ENCODE measurements at regions not wholly inside any gene's neighbourhood (a gene's known extent, or its start where the extent isn't known, plus 50 kb on each side); places are given as distances from the start of the nearest gene placed in this dataset.
A peak's percentile ranks its signal among the peaks of the same experiment; 100 is the strongest.
"Not testable (repeated sequence)": the region's sequence is repeated elsewhere in the genome, so short reads cannot be mapped to it uniquely, and the experiment has no call there.

- H3K79me2 ChIP-seq (ENCODE audit: insufficient read depth, low read length); intact Hi-C loops (cut with micrococcal nuclease; ENCODE audit: unreplicated experiment); in situ Hi-C loops (cut with HindIII; ENCODE audit: extremely low pct_ligation_motif_present, low pct_unique_long_range_greater_than_20kb); DNase-seq (ENCODE audit: low spot score); H3K4me3 ChIP-seq (replicated peaks in 1 of 3; ENCODE audit: insufficient read depth in 1 of 3, low read depth in 2 of 3, low read length in 3 of 3); H2AFZ ChIP-seq (ENCODE audit: low read length); BruUV-seq (replicated peaks); H3K9ac ChIP-seq (ENCODE audit: insufficient read depth, low read depth, low read length); ATAC-seq; H3K9me3 ChIP-seq (ENCODE audit: low read length); CTCF ChIA-PET (ENCODE audit: low intra/inter-chr PET ratio, low total read pairs); H3K4me2 ChIP-seq (ENCODE audit: low read depth, low read length); H3K27me3 ChIP-seq (ENCODE audit: control insufficient read depth in 1 of 2, insufficient read depth in 2 of 2, low read length in 2 of 2); H4K20me1 ChIP-seq (ENCODE audit: insufficient read depth, low read length); POLR2A ChIA-PET; FAIRE-seq; H3K27ac ChIP-seq (ENCODE audit: extremely low read length, insufficient read depth, low read length): not testable (repeated sequence)
- H3K4me1 ChIP-seq (ENCODE audit: insufficient read depth, low read length): peaks cover 16% of the 10 kb centered on the region
- H3K36me3 ChIP-seq (replicated peaks in 1 of 2; ENCODE audit: control insufficient read depth in 1 of 2, insufficient read depth in 2 of 2, low read length in 2 of 2): peaks cover 10 to 37% of the 10 kb centered on the region in 2 experiments
- 95% methylated on average over 17 of the region's 17 CpGs for WGBS (ENCODE audit: low lambda C conversion rate)
Measured at GRCh38 chr5:1588071-1588694, 64.4 kb upstream of the LPCAT1 start.

GRCh38 chr5:1583081-1583875, 59.5 kb upstream of the LPCAT1 start:
- BruUV-seq (replicated peaks); H3K4me1 ChIP-seq (ENCODE audit: insufficient read depth, low read length); H3K4me2 ChIP-seq (ENCODE audit: low read depth, low read length); FAIRE-seq; H3K79me2 ChIP-seq (ENCODE audit: insufficient read depth, low read length); in situ Hi-C loops (cut with HindIII; ENCODE audit: extremely low pct_ligation_motif_present, low pct_unique_long_range_greater_than_20kb); H3K9ac ChIP-seq (ENCODE audit: insufficient read depth, low read depth, low read length); H3K9me3 ChIP-seq (ENCODE audit: low read length); H2AFZ ChIP-seq (ENCODE audit: low read length); intact Hi-C loops (cut with micrococcal nuclease; ENCODE audit: unreplicated experiment); H3K27ac ChIP-seq (ENCODE audit: extremely low read length, insufficient read depth, low read length); DNase-seq (ENCODE audit: low spot score); CTCF ChIA-PET (ENCODE audit: low intra/inter-chr PET ratio, low total read pairs); H4K20me1 ChIP-seq (ENCODE audit: insufficient read depth, low read length); H3K4me3 ChIP-seq (replicated peaks in 1 of 3; ENCODE audit: insufficient read depth in 1 of 3, low read depth in 2 of 3, low read length in 3 of 3); H3K27me3 ChIP-seq (ENCODE audit: control insufficient read depth in 1 of 2, insufficient read depth in 2 of 2, low read length in 2 of 2); ATAC-seq: not testable (repeated sequence)
- peaks cover 6 to 40% of the 10 kb centered on the region in 2 experiments for H3K36me3 ChIP-seq (replicated peaks in 1 of 2; ENCODE audit: control insufficient read depth in 1 of 2, insufficient read depth in 2 of 2, low read length in 2 of 2)
- 93% methylated on average over 15 of the region's 15 CpGs for WGBS (ENCODE audit: low lambda C conversion rate)
- POLR2A ChIA-PET: interaction anchor here (0.6 to 0.7 kb wide), 2 partner anchors 11 to 23 kb away, joined by 3 read pairs; no protein-coding TSS in a partner anchor

- H3K4me1 ChIP-seq (ENCODE audit: insufficient read depth, low read length); H2AFZ ChIP-seq (ENCODE audit: low read length); H3K27me3 ChIP-seq (ENCODE audit: control insufficient read depth in 1 of 2, insufficient read depth in 2 of 2, low read length in 2 of 2); BruUV-seq (replicated peaks); DNase-seq (ENCODE audit: low spot score); FAIRE-seq; H4K20me1 ChIP-seq (ENCODE audit: insufficient read depth, low read length); intact Hi-C loops (cut with micrococcal nuclease; ENCODE audit: unreplicated experiment); H3K9me3 ChIP-seq (ENCODE audit: low read length); H3K9ac ChIP-seq (ENCODE audit: insufficient read depth, low read depth, low read length); in situ Hi-C loops (cut with HindIII; ENCODE audit: extremely low pct_ligation_motif_present, low pct_unique_long_range_greater_than_20kb); H3K79me2 ChIP-seq (ENCODE audit: insufficient read depth, low read length); H3K27ac ChIP-seq (ENCODE audit: extremely low read length, insufficient read depth, low read length); CTCF ChIA-PET (ENCODE audit: low intra/inter-chr PET ratio, low total read pairs); ATAC-seq; H3K4me3 ChIP-seq (replicated peaks in 1 of 3; ENCODE audit: insufficient read depth in 1 of 3, low read depth in 2 of 3, low read length in 3 of 3); H3K4me2 ChIP-seq (ENCODE audit: low read depth, low read length): not testable (repeated sequence)
- H3K36me3 ChIP-seq (replicated peaks in 1 of 2; ENCODE audit: control insufficient read depth in 1 of 2, insufficient read depth in 2 of 2, low read length in 2 of 2): peaks cover 3 to 27% of the 10 kb centered on the region in 2 experiments; a peak in 3 of 5 replicates
- POLR2A ChIA-PET: interaction anchor here (0.7 kb wide), 1 partner anchor 15 kb away, joined by 3 read pairs; no protein-coding TSS in a partner anchor
- WGBS (ENCODE audit: low lambda C conversion rate): 96% methylated on average over 5 of the region's 5 CpGs
Measured at GRCh38 chr5:1579389-1579788, 55.6 kb upstream of the LPCAT1 start.

GRCh38 chr5:1576851-1577250, 53.1 kb upstream of the LPCAT1 start:
- H3K27me3 ChIP-seq (ENCODE audit: control insufficient read depth in 1 of 2, insufficient read depth in 2 of 2, low read length in 2 of 2); H3K4me1 ChIP-seq (ENCODE audit: insufficient read depth, low read length); POLR2A ChIA-PET; CTCF ChIA-PET (ENCODE audit: low intra/inter-chr PET ratio, low total read pairs); H3K9me3 ChIP-seq (ENCODE audit: low read length); H3K27ac ChIP-seq (ENCODE audit: extremely low read length, insufficient read depth, low read length); H2AFZ ChIP-seq (ENCODE audit: low read length); FAIRE-seq; H3K4me2 ChIP-seq (ENCODE audit: low read depth, low read length); H3K9ac ChIP-seq (ENCODE audit: insufficient read depth, low read depth, low read length); H3K4me3 ChIP-seq (replicated peaks in 1 of 3; ENCODE audit: insufficient read depth in 1 of 3, low read depth in 2 of 3, low read length in 3 of 3); H3K79me2 ChIP-seq (ENCODE audit: insufficient read depth, low read length); H4K20me1 ChIP-seq (ENCODE audit: insufficient read depth, low read length); in situ Hi-C loops (cut with HindIII; ENCODE audit: extremely low pct_ligation_motif_present, low pct_unique_long_range_greater_than_20kb); BruUV-seq (replicated peaks); DNase-seq (ENCODE audit: low spot score); intact Hi-C loops (cut with micrococcal nuclease; ENCODE audit: unreplicated experiment): not testable (repeated sequence)
- ATAC-seq: peak; percentile 27; the same call in 1 of the 3 replicates
- H3K36me3 ChIP-seq (replicated peaks in 1 of 2; ENCODE audit: control insufficient read depth in 1 of 2, insufficient read depth in 2 of 2, low read length in 2 of 2): peaks cover 3 to 21% of the 10 kb centered on the region in 2 experiments; a peak in 3 of 5 replicates
- 100% methylated on average over 5 of the region's 7 CpGs for WGBS (ENCODE audit: low lambda C conversion rate)

Data from HepG2 (cell line).